A673 (cell line): ENCODE measurements at regions not wholly inside any gene's neighbourhood (a gene's known extent, or its start where the extent isn't known, plus 50 kb on each side); places are given as distances from the start of the nearest gene placed in this dataset.
"Not testable (repeated sequence)": the region's sequence is repeated elsewhere in the genome, so short reads cannot be mapped to it uniquely, and the experiment has no call there.

Source experiments
- EZH2 ChIP-seq: fragments of 200-600 bp; sonication (generic); IDR thresholded peaks from 2 replicates; pipeline ENCODE4 v1.6.1; 2017; ENCODE audit warnings: borderline replicate concordance, low read depth, mild to moderate bottlenecking, mixed read lengths, antibody characterized with exemption, low read length; ENCODE audit not compliant: poor library complexity, severe bottlenecking
- TF ChIP-seq, protein P1 (sequence below): fragments of 300-800, 200-600 bp; sonication (generic); conservative IDR thresholded peaks from 2 replicates; pipeline ENCODE4 v1.5.1; 2017; ENCODE audit warnings: low read depth, mild to moderate bottlenecking, antibody characterized with exemption, low read length, moderate library complexity, mixed read lengths

DNA sequence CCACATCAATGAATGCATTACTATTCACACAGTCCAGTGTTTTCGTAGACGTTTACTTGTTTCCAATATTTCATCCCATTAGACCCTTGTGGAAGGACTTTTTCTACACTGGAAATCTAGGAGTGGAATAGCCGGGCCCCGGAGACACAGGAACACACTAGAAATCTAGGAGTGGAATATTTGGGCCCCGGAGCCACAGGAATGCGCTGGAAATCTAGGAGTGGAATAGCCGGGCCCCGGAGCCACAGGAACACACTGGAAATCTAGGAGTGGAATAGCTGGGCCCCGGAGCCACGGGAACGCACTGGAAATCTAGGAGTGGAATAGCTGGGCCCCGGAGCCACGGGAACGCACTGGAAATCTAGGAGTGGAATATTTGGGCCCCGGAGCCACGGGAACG is 322.6 kb downstream of the THBS2 start:
- TF ChIP-seq, protein P1, sequence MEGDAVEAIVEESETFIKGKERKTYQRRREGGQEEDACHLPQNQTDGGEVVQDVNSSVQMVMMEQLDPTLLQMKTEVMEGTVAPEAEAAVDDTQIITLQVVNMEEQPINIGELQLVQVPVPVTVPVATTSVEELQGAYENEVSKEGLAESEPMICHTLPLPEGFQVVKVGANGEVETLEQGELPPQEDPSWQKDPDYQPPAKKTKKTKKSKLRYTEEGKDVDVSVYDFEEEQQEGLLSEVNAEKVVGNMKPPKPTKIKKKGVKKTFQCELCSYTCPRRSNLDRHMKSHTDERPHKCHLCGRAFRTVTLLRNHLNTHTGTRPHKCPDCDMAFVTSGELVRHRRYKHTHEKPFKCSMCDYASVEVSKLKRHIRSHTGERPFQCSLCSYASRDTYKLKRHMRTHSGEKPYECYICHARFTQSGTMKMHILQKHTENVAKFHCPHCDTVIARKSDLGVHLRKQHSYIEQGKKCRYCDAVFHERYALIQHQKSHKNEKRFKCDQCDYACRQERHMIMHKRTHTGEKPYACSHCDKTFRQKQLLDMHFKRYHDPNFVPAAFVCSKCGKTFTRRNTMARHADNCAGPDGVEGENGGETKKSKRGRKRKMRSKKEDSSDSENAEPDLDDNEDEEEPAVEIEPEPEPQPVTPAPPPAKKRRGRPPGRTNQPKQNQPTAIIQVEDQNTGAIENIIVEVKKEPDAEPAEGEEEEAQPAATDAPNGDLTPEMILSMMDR, result not testable (repeated sequence)
- TF ChIP-seq EZH2, result not testable (repeated sequence)
